Mucosa of descending colon (tissue), 3 donors: ENCODE measurements at regions not wholly inside any gene's neighbourhood (a gene's known extent, or its start where the extent isn't known, plus 50 kb on each side); places are given as distances from the start of the nearest gene placed in this dataset.
"Not testable (repeated sequence)": the region's sequence is repeated elsewhere in the genome, so short reads cannot be mapped to it uniquely, and the experiment has no call there.

Experiments used
- ATAC-seq: fragments of 200-7000 bp; cut with Tn5 transposase; one replicate; pipeline ENCODE4 v1.9.1; 2020; ENCODE audit warnings: mild to moderate bottlenecking, moderate library complexity
- DNase-seq, 3 donors: peaks; one replicate each; pipeline ENCODE4 v3.0.0-alpha.2; 2020
- H3K36me3 ChIP-seq: fragments of 200-600 bp; one replicate; pipeline ENCODE4 v1.8.0; 2021; ENCODE audit warnings: low read depth, mild to moderate bottlenecking
- H3K4me1 ChIP-seq: fragments of 200-600 bp; one replicate; pipeline ENCODE4 v1.8.0; 2021; ENCODE audit warnings: low read depth, mild to moderate bottlenecking
- H3K4me3 ChIP-seq: fragments of 200-600 bp; one replicate; pipeline ENCODE4 v1.8.0; 2021; ENCODE audit warnings: mild to moderate bottlenecking
- H3K9me3 ChIP-seq: fragments of 200-600 bp; one replicate; pipeline ENCODE4 v1.8.0; 2021; ENCODE audit warnings: mild to moderate bottlenecking
- CTCF ChIP-seq: fragments of 200-600 bp; IDR thresholded peaks from one replicate; pipeline ENCODE4 v1.8.0; 2022; ENCODE audit warnings: antibody characterized with exemption, mild to moderate bottlenecking
- intact Hi-C, 2 donors: fragments of 100-400 bp; cut with DNase I in 1 of 2; cut with micrococcal nuclease in 1 of 2; formaldehyde crosslinking; loops; one replicate each; pipeline versions ENCODE4 v1.11.0 to v1.11.1; 2022; cut with DNase I, micrococcal nuclease
- donor health status: DM: no; HTN: no; CAD: no; lungs with moderate emphysema.
- donor health status: DM: no; HTN: no; CAD: no.
- donor health status: DM: no; HTN: yes; CAD: no.

- peak; percentile 54 for ATAC-seq
- no peak overlapping the region for H3K4me3 ChIP-seq
- intact Hi-C loops: no loop called here
- peak; percentile 37 for TF ChIP-seq CTCF
- peak in 1 of 3 donors; percentile 18 for DNase-seq
- peaks cover 6% of the 10 kb centered on the region for H3K9me3 ChIP-seq
- H3K4me1 ChIP-seq: no peaks in the 10 kb centered on the region
- no peaks in the 10 kb centered on the region for H3K36me3 ChIP-seq
Measured at GRCh38 chr3:159252772-159253384, 451.0 kb downstream of the MFSD1 start.

- H3K9me3 ChIP-seq: peaks cover 6% of the 10 kb centered on the region
- DNase-seq: no peak
- intact Hi-C loops: no loop called here
Measured at GRCh38 chr3:159253860-159254259, 452.0 kb downstream of the MFSD1 start.

GRCh38 chr3:159257954-159258353 is 456.1 kb downstream of the MFSD1 start:
- TF ChIP-seq CTCF: no peak
- H3K4me1 ChIP-seq: no peaks in the 10 kb centered on the region
- H3K4me3 ChIP-seq: no peak overlapping the region
- intact Hi-C loops: loop anchor here in 1 of 2 donors (5.0 kb wide), 1 partner anchor 406 kb away; no protein-coding TSS in a partner anchor
- ATAC-seq (no peak), DNase-seq (no peak)
- H3K36me3 ChIP-seq: no peaks in the 10 kb centered on the region
- H3K9me3 ChIP-seq: no peaks in the 10 kb centered on the region

More at GRCh38 chr3:159253860-159254259, 452.0 kb downstream of the MFSD1 start:
- Histone ChIP-seq H3K4me1 (no peaks in the 10 kb centered on the region), H3K4me3 (no peak overlapping the region), H3K36me3 (no peaks in the 10 kb centered on the region)
- TF ChIP-seq CTCF: no peak
- ATAC-seq: no peak

- no peak for ATAC-seq
- Histone ChIP-seq H3K4me3 (no peak overlapping the region), H3K9me3 (no peaks in the 10 kb centered on the region), H3K36me3 (no peaks in the 10 kb centered on the region), H3K4me1 (no peaks in the 10 kb centered on the region)
- intact Hi-C loops: loop anchor here in 1 of 2 donors (5.0 kb wide), 1 partner anchor 407 kb away; no protein-coding TSS in a partner anchor
- no peak for TF ChIP-seq CTCF
- DNase-seq: no peak
Measured at GRCh38 chr3:159258934-159259333, 457.1 kb downstream of the MFSD1 start.

GRCh38 chr3:159260049-159260662 is 458.3 kb downstream of the MFSD1 start:
- no peaks in the 10 kb centered on the region for H3K9me3 ChIP-seq
- no peak overlapping the region for H3K4me3 ChIP-seq
- DNase-seq: peak in 1 of 3 donors; percentile 68
- no peaks in the 10 kb centered on the region for H3K4me1 ChIP-seq
- ATAC-seq: peak; percentile 36
- intact Hi-C loops: loop anchor here (5.0 to 10.0 kb wide), 3 partner anchors 345 to 547 kb away; no protein-coding TSS in a partner anchor
- peak; percentile 30 for TF ChIP-seq CTCF
- no peaks in the 10 kb centered on the region for H3K36me3 ChIP-seq

GRCh38 chr3:159261333-159261732 is 459.5 kb downstream of the MFSD1 start:
- ATAC-seq, H3K36me3 ChIP-seq, DNase-seq, H3K9me3 ChIP-seq, H3K4me1 ChIP-seq, H3K4me3 ChIP-seq: not testable (repeated sequence)
- intact Hi-C loops: loop anchor here (5.0 to 10.0 kb wide), 3 partner anchors 347 to 546 kb away; no protein-coding TSS in a partner anchor
